ENCODE measurements at regions not wholly inside any gene's neighbourhood (a gene's known extent, or its start where the extent isn't known, plus 50 kb on each side); places are given as distances from the start of the nearest gene placed in this dataset.

GRCh38 chr5:50903651-50904050 is 237.2 kb downstream of the PARP8 start:
- H3K27me3 Mint-ChIP-seq (ENCODE audit: insufficient read depth, low read depth, poor library complexity), result peaks cover 3% of the 10 kb centered on the region
- no peak for DNase-seq (ENCODE audit: low spot score)
- H3K27me3 ChIP-seq (ENCODE audit: insufficient read depth), result no peaks in the 10 kb centered on the region
- no peaks in the 10 kb centered on the region for H3K36me3 Mint-ChIP-seq (ENCODE audit: low read depth)
- no peaks in the 10 kb centered on the region for H3F3A ChIP-seq (replicated peaks; ENCODE audit: low read depth)
- H3K36me3 ChIP-seq (ENCODE audit: insufficient read depth), result no peaks in the 10 kb centered on the region
- no peaks in the 10 kb centered on the region for H3K79me2 ChIP-seq (replicated peaks; ENCODE audit: insufficient read depth)
- TF ChIP-seq CREB1 (CRISPR knock-in tag; IDR thresholded peaks at IDR 0.05; ENCODE audit: low read depth), result no peak
- TF ChIP-seq ZNF331 (CRISPR knock-in tag; IDR thresholded peaks at IDR 0.05; ENCODE audit: low read depth), result no peak
- TF ChIP-seq JUNB (IDR thresholded peaks at IDR 0.05; ENCODE audit: unreplicated experiment), result no peak
- TF ChIP-seq ZNF462 (CRISPR knock-in tag; IDR thresholded peaks at IDR 0.05), result no peak
- TF ChIP-seq ZNF114 (CRISPR knock-in tag; IDR thresholded peaks at IDR 0.05), result no peak
- no peak for TF ChIP-seq STAT1 (IDR thresholded peaks at IDR 0.05; ENCODE audit: unreplicated experiment)
- no peak for TF ChIP-seq EZH2phosphoT487 (IDR thresholded peaks at IDR 0.05; ENCODE audit: unreplicated experiment)
- no peak for TF ChIP-seq NANOG (IDR thresholded peaks at IDR 0.05; ENCODE audit: borderline replicate concordance)
- TF ChIP-seq, protein P1, sequence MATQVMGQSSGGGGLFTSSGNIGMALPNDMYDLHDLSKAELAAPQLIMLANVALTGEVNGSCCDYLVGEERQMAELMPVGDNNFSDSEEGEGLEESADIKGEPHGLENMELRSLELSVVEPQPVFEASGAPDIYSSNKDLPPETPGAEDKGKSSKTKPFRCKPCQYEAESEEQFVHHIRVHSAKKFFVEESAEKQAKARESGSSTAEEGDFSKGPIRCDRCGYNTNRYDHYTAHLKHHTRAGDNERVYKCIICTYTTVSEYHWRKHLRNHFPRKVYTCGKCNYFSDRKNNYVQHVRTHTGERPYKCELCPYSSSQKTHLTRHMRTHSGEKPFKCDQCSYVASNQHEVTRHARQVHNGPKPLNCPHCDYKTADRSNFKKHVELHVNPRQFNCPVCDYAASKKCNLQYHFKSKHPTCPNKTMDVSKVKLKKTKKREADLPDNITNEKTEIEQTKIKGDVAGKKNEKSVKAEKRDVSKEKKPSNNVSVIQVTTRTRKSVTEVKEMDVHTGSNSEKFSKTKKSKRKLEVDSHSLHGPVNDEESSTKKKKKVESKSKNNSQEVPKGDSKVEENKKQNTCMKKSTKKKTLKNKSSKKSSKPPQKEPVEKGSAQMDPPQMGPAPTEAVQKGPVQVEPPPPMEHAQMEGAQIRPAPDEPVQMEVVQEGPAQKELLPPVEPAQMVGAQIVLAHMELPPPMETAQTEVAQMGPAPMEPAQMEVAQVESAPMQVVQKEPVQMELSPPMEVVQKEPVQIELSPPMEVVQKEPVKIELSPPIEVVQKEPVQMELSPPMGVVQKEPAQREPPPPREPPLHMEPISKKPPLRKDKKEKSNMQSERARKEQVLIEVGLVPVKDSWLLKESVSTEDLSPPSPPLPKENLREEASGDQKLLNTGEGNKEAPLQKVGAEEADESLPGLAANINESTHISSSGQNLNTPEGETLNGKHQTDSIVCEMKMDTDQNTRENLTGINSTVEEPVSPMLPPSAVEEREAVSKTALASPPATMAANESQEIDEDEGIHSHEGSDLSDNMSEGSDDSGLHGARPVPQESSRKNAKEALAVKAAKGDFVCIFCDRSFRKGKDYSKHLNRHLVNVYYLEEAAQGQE (IDR thresholded peaks at IDR 0.05; ENCODE audit: unreplicated experiment), result no peak
- no peak for TF ChIP-seq EZH2 (IDR thresholded peaks at IDR 0.05; ENCODE audit: low read depth, unreplicated experiment)
- TF ChIP-seq POLR2AphosphoS5 (IDR thresholded peaks at IDR 0.05; ENCODE audit: low read depth), result no peak
- TF ChIP-seq, protein P2, sequence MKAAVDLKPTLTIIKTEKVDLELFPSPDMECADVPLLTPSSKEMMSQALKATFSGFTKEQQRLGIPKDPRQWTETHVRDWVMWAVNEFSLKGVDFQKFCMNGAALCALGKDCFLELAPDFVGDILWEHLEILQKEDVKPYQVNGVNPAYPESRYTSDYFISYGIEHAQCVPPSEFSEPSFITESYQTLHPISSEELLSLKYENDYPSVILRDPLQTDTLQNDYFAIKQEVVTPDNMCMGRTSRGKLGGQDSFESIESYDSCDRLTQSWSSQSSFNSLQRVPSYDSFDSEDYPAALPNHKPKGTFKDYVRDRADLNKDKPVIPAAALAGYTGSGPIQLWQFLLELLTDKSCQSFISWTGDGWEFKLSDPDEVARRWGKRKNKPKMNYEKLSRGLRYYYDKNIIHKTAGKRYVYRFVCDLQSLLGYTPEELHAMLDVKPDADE (IDR thresholded peaks at IDR 0.05), result no peak
- no peak for TF ChIP-seq CTCF (conservative IDR thresholded peaks at IDR 0.05; ENCODE audit: low read depth in 2 of 2)
- no peak overlapping the region for H2AFZ ChIP-seq
- H3K27ac Mint-ChIP-seq, result no peak overlapping the region
- no peaks in the 10 kb centered on the region for H3K4me1 ChIP-seq (ENCODE audit: insufficient read depth)
- no peaks in the 10 kb centered on the region for H4K20me1 ChIP-seq (replicated peaks; ENCODE audit: insufficient read depth)
- H3K4me3 ChIP-seq, result no peak overlapping the region
- no peak for ATAC-seq
- H3K4me2 ChIP-seq, result no peak overlapping the region
- no peak overlapping the region for H3K27ac ChIP-seq (ENCODE audit: low read depth)
- no peaks in the 10 kb centered on the region; the same call in 1 of the 2 replicates for H3K9me2 ChIP-seq (ENCODE audit: insufficient read depth)
- H3K9me3 Mint-ChIP-seq, result no peaks in the 10 kb centered on the region
- no peak overlapping the region for H3K4me3 Mint-ChIP-seq
- H3K4me1 Mint-ChIP-seq, result peaks cover 16% of the 10 kb centered on the region; the same call in 2 of the 3 replicates

Measured in GM23338 (cell line).